Endothelial cell of umbilical vein (primary cell): ENCODE measurements at regions not wholly inside any gene's neighbourhood (a gene's known extent, or its start where the extent isn't known, plus 50 kb on each side); places are given as distances from the start of the nearest gene placed in this dataset.

Experiments
- BruUV-seq: library from RNA; stranded (reverse); fragments of 400-500 nt; replicated peaks from 2 replicates; lab custom pipeline; 2021; lab: Mats Ljungman, UMichigan
- CTCF ChIA-PET: fragments of 300-600, 350-600 bp; sonication (Branson Sonifier 250); formaldehyde crosslinking; loops from one replicate; lab custom pipeline; 2021; ENCODE audit warnings: antibody characterized with exemption, inconsistent platforms; lab: Charles Lee
- POLR2A ChIA-PET: fragments of 300-600, 350-600 bp; sonication (Branson Sonifier 250); formaldehyde crosslinking; loops from one replicate; lab custom pipeline; 2021; ENCODE audit warnings: antibody characterized with exemption, inconsistent platforms; lab: Charles Lee
- DNase-seq: peaks from one replicate; pipeline ENCODE4 v3.0.0-alpha.2; 2011; ENCODE audit warnings: low read depth, low spot score
- FAIRE-seq: peaks from 2 replicates; lab custom pipeline; 2011; peaks lifted over from hg19 to GRCh38; lab: Jason Lieb, UNC
- H2AFZ ChIP-seq: 2 replicates; pipeline ENCODE4 v1.6.0; 2012; ENCODE audit warnings: low read depth, low read length, control low read depth, inconsistent platforms
- H3K27ac ChIP-seq: 2 replicates; pipeline ENCODE4 v1.5.1; 2011; ENCODE audit warnings: low read depth, mild to moderate bottlenecking, control low read depth, low read length, moderate library complexity; ENCODE audit not compliant: insufficient read depth
- H3K27me3 ChIP-seq, 2 experiments: 2 replicates each; pipeline versions ENCODE4 v1.6.0 to v1.6.1; 2011; ENCODE audit warnings: low read length in 2 of 2, mixed read lengths in 1 of 2; ENCODE audit not compliant: control insufficient read depth in 2 of 2, insufficient read depth in 2 of 2
- H3K36me3 ChIP-seq, 2 experiments: 2 replicates in 1 of 2; 3 replicates in 1 of 2; pipeline ENCODE4 v1.5.1; 2011; ENCODE audit warnings: low read length in 2 of 2, mild to moderate bottlenecking in 1 of 2, moderate library complexity in 1 of 2; ENCODE audit not compliant: control insufficient read depth in 2 of 2, insufficient read depth in 2 of 2; ENCODE audit errors: extremely low read depth in 1 of 2
- H3K4me1 ChIP-seq: 3 replicates; pipeline ENCODE4 v1.5.1; 2011; ENCODE audit warnings: mild to moderate bottlenecking, low read length; ENCODE audit not compliant: control insufficient read depth, insufficient read depth; ENCODE audit errors: extremely low read depth
- H3K4me2 ChIP-seq: 2 replicates; pipeline ENCODE4 v1.6.1; 2011; ENCODE audit warnings: low read length, control low read depth, mixed read lengths; ENCODE audit not compliant: insufficient read depth
- H3K4me3 ChIP-seq, 3 experiments: fragments of 200-600 bp in 1 of 3; sonication (generic), shearing (Covaris generic) in 1 of 3; replicated peaks in 1 of 3; 2 replicates each; pipeline ENCODE4 v1.5.1; 2011 to 2016; ENCODE audit warnings: control low read depth in 3 of 3, low read length in 3 of 3, mild to moderate bottlenecking in 2 of 3, inconsistent platforms in 1 of 3, low read depth in 1 of 3, moderate library complexity in 1 of 3; ENCODE audit not compliant: insufficient read depth in 1 of 3
- H3K79me2 ChIP-seq: 2 replicates; pipeline ENCODE4 v1.6.0; 2012; ENCODE audit warnings: low read length, inconsistent platforms; ENCODE audit not compliant: control insufficient read depth, insufficient read depth
- H3K9ac ChIP-seq: replicated peaks from 2 replicates; pipeline ENCODE3; 2011; ENCODE audit warnings: low read length, control low read depth; ENCODE audit not compliant: insufficient read depth; ENCODE audit errors: extremely low read depth
- H3K9me1 ChIP-seq: replicated peaks from 3 replicates; pipeline ENCODE4 v1.6.0; 2011; ENCODE audit warnings: mild to moderate bottlenecking, low read length; ENCODE audit not compliant: control insufficient read depth, insufficient read depth; ENCODE audit errors: extremely low read depth
- H3K9me3 ChIP-seq: replicated peaks from 2 replicates; pipeline ENCODE4 v1.5.1; 2012; ENCODE audit warnings: low read length, inconsistent platforms; ENCODE audit not compliant: control insufficient read depth, insufficient read depth
- H4K20me1 ChIP-seq: replicated peaks from 2 replicates; pipeline ENCODE3; 2011; ENCODE audit warnings: mild to moderate bottlenecking, low read length; ENCODE audit not compliant: control insufficient read depth, insufficient read depth; ENCODE audit errors: extremely low read depth
- CTCF ChIP-seq, 2 donors: IDR thresholded peaks; 1 replicate in 1 of 2; 2 replicates in 1 of 2; pipeline ENCODE4 v1.5.1; 2011; ENCODE audit warnings: low read length in 2 of 2, mild to moderate bottlenecking in 2 of 2, moderate library complexity in 2 of 2, control low read depth in 1 of 2, inconsistent platforms in 1 of 2, low read depth in 1 of 2; ENCODE audit not compliant: insufficient read depth in 1 of 2; ENCODE audit errors: extremely low read depth in 1 of 2
- EZH2 ChIP-seq: IDR thresholded peaks from 2 replicates; pipeline ENCODE4 v1.6.1; 2012; ENCODE audit warnings: borderline replicate concordance, low read depth, mild to moderate bottlenecking, moderate library complexity, low read length, inconsistent platforms; ENCODE audit not compliant: severe bottlenecking
- FOS ChIP-seq: IDR thresholded peaks from 2 replicates; pipeline ENCODE4 v1.6.1; 2011; ENCODE audit warnings: mild to moderate bottlenecking, low read length, moderate library complexity, borderline replicate concordance; ENCODE audit not compliant: insufficient read depth
- GATA2 ChIP-seq: IDR thresholded peaks from 2 replicates; pipeline ENCODE4 v1.7.0; 2011; ENCODE audit warnings: low read depth, mild to moderate bottlenecking, moderate library complexity, mixed read lengths, low read length; ENCODE audit not compliant: insufficient read length, insufficient read depth
- POLR2AphosphoS5 ChIP-seq: IDR thresholded peaks from 2 replicates; pipeline ENCODE4 v1.6.1; 2012; ENCODE audit warnings: low read depth, mild to moderate bottlenecking, control low read depth, low read length, moderate library complexity; ENCODE audit not compliant: insufficient read depth
- dilution Hi-C: fragments of 300-500 bp; cut with MboI; formaldehyde crosslinking; loops from one replicate; pipeline ENCODE4 v1.15.0; 2019; ENCODE audit warnings: low sequenced_read_pairs; ENCODE audit not compliant: extremely low pct_ligation_motif_present
- intact Hi-C: fragments of 100-400 bp; cut with micrococcal nuclease; formaldehyde crosslinking; loops from one replicate; pipeline ENCODE4 v1.10.0; 2022

- Histone ChIP-seq H3K79me2 (no peaks in the 10 kb centered on the region), H3K4me1 (peaks cover 9% of the 10 kb centered on the region), H3K27me3 (no peaks in the 10 kb centered on the region), H3K9me3 (no peaks in the 10 kb centered on the region), H3K9ac (no peak overlapping the region), H3K9me1 (no peaks in the 10 kb centered on the region), H2AFZ (peak overlapping the region; percentile 54), H3K27ac (no peak overlapping the region), H3K36me3 (no peaks in the 10 kb centered on the region), H4K20me1 (no peaks in the 10 kb centered on the region), H3K4me2 (no peak overlapping the region), H3K4me3 (no peak overlapping the region)
- DNase-seq: no peak
- CTCF ChIA-PET: interaction anchor here (0.6 to 3.3 kb wide), 43 partner anchors 8 to 1571 kb away, joined by 3 to 43 read pairs (median 4); no protein-coding TSS in a partner anchor
- intact Hi-C loops (loop anchor here (2.0 kb wide), 1 partner anchor 348 kb away; no protein-coding TSS in a partner anchor), dilution Hi-C loops (no loop called here)
- TF ChIP-seq FOS: no peak
- no peak for TF ChIP-seq EZH2
- TF ChIP-seq POLR2AphosphoS5: no peak
- no peak for TF ChIP-seq GATA2
- BruUV-seq: no TSS peak
- FAIRE-seq: no peak
- POLR2A ChIA-PET: no interaction called here
These were observed 136.0 kb downstream of the EPC1 start for GRCh38 chr10:32211046-32211363.

- no peaks in the 10 kb centered on the region for H3K9me1 ChIP-seq
- BruUV-seq: no TSS peak
These were observed 136.5 kb downstream of the EPC1 start for GRCh38 chr10:32210306-32211045.

More at GRCh38 chr10:32210306-32211045, 136.5 kb downstream of the EPC1 start:
- TF ChIP-seq CTCF (IDR thresholded peaks at IDR 0.05; ENCODE audit: extremely low read depth in 1 of 2, insufficient read depth in 1 of 2, low read depth in 1 of 2, low read length in 2 of 2) (peak; percentile 33 to 56), FOS (no peak)
- FAIRE-seq (peak; percentile 87), DNase-seq (peak; percentile 69)
- dilution Hi-C loops: no loop called here
- no peaks in the 10 kb centered on the region for H3K9me3 ChIP-seq
- no peaks in the 10 kb centered on the region for H3K27me3 ChIP-seq
- POLR2A ChIA-PET: no interaction called here
- no peak overlapping the region for H3K4me2 ChIP-seq
- no peak overlapping the region for H3K27ac ChIP-seq
- no peak overlapping the region for H3K9ac ChIP-seq
- CTCF ChIA-PET: interaction anchor here (0.6 to 3.3 kb wide), 45 partner anchors 8 to 1571 kb away, joined by 3 to 43 read pairs (median 4); no protein-coding TSS in a partner anchor
- intact Hi-C loops: loop anchor here (2.0 kb wide), 1 partner anchor 348 kb away; no protein-coding TSS in a partner anchor
- H3K4me3 ChIP-seq: no peak overlapping the region
- H3K79me2 ChIP-seq: no peaks in the 10 kb centered on the region
- H3K36me3 ChIP-seq: no peaks in the 10 kb centered on the region
- no peaks in the 10 kb centered on the region for H4K20me1 ChIP-seq
- H2AFZ ChIP-seq: peak overlapping the region; percentile 54
- peaks cover 14% of the 10 kb centered on the region for H3K4me1 ChIP-seq
